MCF 10A (cell line): ENCODE measurements at regions not wholly inside any gene's neighbourhood (a gene's known extent, or its start where the extent isn't known, plus 50 kb on each side); places are given as distances from the start of the nearest gene placed in this dataset.

Source experiments
- BruUV-seq: library from RNA; stranded (reverse); fragments of 400-500 nt; replicated peaks from 2 replicates; lab custom pipeline; 2021; lab: Mats Ljungman, UMichigan
- CTCF ChIA-PET: fragments of 300-600 bp; sonication (Branson Sonifier 250); formaldehyde crosslinking; extraction: SDS; loops from one replicate; lab custom pipeline; 2021; ENCODE audit warnings: antibody characterized with exemption, inconsistent platforms; lab: Yijun Ruan, JAX
- POLR2A ChIA-PET: fragments of 300-600, 350-650 bp; sonication (Branson Sonifier 250); formaldehyde crosslinking; extraction: SDS; loops from one replicate; lab custom pipeline; 2020; ENCODE audit warnings: antibody characterized with exemption, inconsistent platforms; lab: Yijun Ruan, JAX
- DNase-seq: peaks from one replicate; pipeline ENCODE4 v3.0.0-alpha.2; 2018; ENCODE audit not compliant: unreplicated experiment
- H3K27ac Mint-ChIP-seq: one replicate; pipeline ENCODE4 v1.8.0; 2022; ENCODE audit warnings: mild to moderate bottlenecking, low read depth, mixed read lengths; ENCODE audit not compliant: unreplicated experiment
- H3K27me3 Mint-ChIP-seq: one replicate; pipeline ENCODE4 v1.8.0; 2022; ENCODE audit warnings: mixed read lengths; ENCODE audit not compliant: insufficient read depth, unreplicated experiment
- H3K36me3 Mint-ChIP-seq: one replicate; pipeline ENCODE4 v1.8.0; 2022; ENCODE audit warnings: mild to moderate bottlenecking, moderate library complexity, mixed read lengths; ENCODE audit not compliant: insufficient read depth, unreplicated experiment
- H3K4me1 Mint-ChIP-seq: one replicate; pipeline ENCODE4 v1.8.0; 2022; ENCODE audit warnings: mixed read lengths; ENCODE audit not compliant: insufficient read depth, unreplicated experiment
- H3K4me3 Mint-ChIP-seq: one replicate; pipeline ENCODE4 v1.8.0; 2022; ENCODE audit warnings: mild to moderate bottlenecking, moderate library complexity, mixed read lengths; ENCODE audit not compliant: unreplicated experiment
- H3K9me3 Mint-ChIP-seq: one replicate; pipeline ENCODE4 v1.8.0; 2022; ENCODE audit warnings: mixed read lengths; ENCODE audit not compliant: unreplicated experiment
- CTCF ChIP-seq: fragments of 200-600 bp; IDR thresholded peaks from one replicate; pipeline ENCODE4 v1.8.0; 2022; ENCODE audit warnings: antibody characterized with exemption, mild to moderate bottlenecking; ENCODE audit not compliant: unreplicated experiment
- intact Hi-C: fragments of 100-400 bp; cut with micrococcal nuclease; formaldehyde crosslinking; loops from 2 replicates; pipeline ENCODE4 v1.14.1; 2022

- H3K27me3 Mint-ChIP-seq = no peaks in the 10 kb centered on the region
- no peaks in the 10 kb centered on the region for H3K9me3 Mint-ChIP-seq
- no peaks in the 10 kb centered on the region for H3K4me1 Mint-ChIP-seq
- ChIA-PET POLR2A (interaction anchor here (1.4 to 1.8 kb wide), 3 partner anchors 15 to 54 kb away, joined by 3 to 5 read pairs (median 4); no protein-coding TSS in a partner anchor), CTCF (interaction anchor here (0.6 to 1.5 kb wide), 4 partner anchors 22 to 659 kb away, joined by 3 to 4 read pairs (median 3); no protein-coding TSS in a partner anchor)
- intact Hi-C loops = no loop called here
- BruUV-seq = no TSS peak
- no peak for TF ChIP-seq CTCF
- no peak overlapping the region for H3K4me3 Mint-ChIP-seq
- no peak overlapping the region for H3K27ac Mint-ChIP-seq
- H3K36me3 Mint-ChIP-seq = no peaks in the 10 kb centered on the region
- no peak for DNase-seq
Observed at GRCh38 chr1:199720496-199720895, 307.0 kb upstream of the NR5A2 start.

- Mint-ChIP-seq H3K27me3 (no peaks in the 10 kb centered on the region), H3K36me3 (no peaks in the 10 kb centered on the region), H3K4me3 (no peak overlapping the region), H3K27ac (no peak overlapping the region), H3K9me3 (no peaks in the 10 kb centered on the region), H3K4me1 (no peaks in the 10 kb centered on the region)
- CTCF ChIA-PET = interaction anchor here (0.9 to 1.5 kb wide), 5 partner anchors 21 to 789 kb away, joined by 3 to 4 read pairs (median 3); no protein-coding TSS in a partner anchor
- intact Hi-C loops = no loop called here
- TF ChIP-seq CTCF = no peak
- POLR2A ChIA-PET = interaction anchor here (1.4 to 1.8 kb wide), 3 partner anchors 15 to 54 kb away, joined by 3 to 5 read pairs (median 4); no protein-coding TSS in a partner anchor
- no peak for DNase-seq
- no TSS peak for BruUV-seq
Observed at GRCh38 chr1:199721001-199721400, 306.5 kb upstream of the NR5A2 start.

GRCh38 chr1:199723250-199723956 is 304.1 kb upstream of the NR5A2 start:
- H3K9me3 Mint-ChIP-seq = no peaks in the 10 kb centered on the region
- no peaks in the 10 kb centered on the region for H3K27me3 Mint-ChIP-seq
- intact Hi-C loops = no loop called here
- TF ChIP-seq CTCF = no peak
- ChIA-PET POLR2A (interaction anchor here (1.2 kb wide), 1 partner anchor 57 kb away, joined by 4 read pairs; no protein-coding TSS in a partner anchor), CTCF (interaction anchor here (0.6 to 1.5 kb wide), 7 partner anchors 30 to 674 kb away, joined by 3 to 4 read pairs (median 3); no protein-coding TSS in a partner anchor)
- H3K36me3 Mint-ChIP-seq = no peaks in the 10 kb centered on the region
- BruUV-seq = no TSS peak
- no peak overlapping the region for H3K4me3 Mint-ChIP-seq
- DNase-seq = peak; percentile 23
- H3K27ac Mint-ChIP-seq = no peak overlapping the region
- no peaks in the 10 kb centered on the region for H3K4me1 Mint-ChIP-seq

GRCh38 chr1:199724049-199724448 is 303.5 kb upstream of the NR5A2 start:
- POLR2A ChIA-PET = interaction anchor here (1.2 kb wide), 1 partner anchor 57 kb away, joined by 4 read pairs; no protein-coding TSS in a partner anchor

More at GRCh38 chr1:199724049-199724448, 303.5 kb upstream of the NR5A2 start:
- DNase-seq = no peak
- H3K27me3 Mint-ChIP-seq = no peaks in the 10 kb centered on the region
- intact Hi-C loops = no loop called here
- no peak overlapping the region for H3K4me3 Mint-ChIP-seq
- no TSS peak for BruUV-seq
- H3K4me1 Mint-ChIP-seq = no peaks in the 10 kb centered on the region
- H3K36me3 Mint-ChIP-seq = no peaks in the 10 kb centered on the region
- no peaks in the 10 kb centered on the region for H3K9me3 Mint-ChIP-seq
- no peak overlapping the region for H3K27ac Mint-ChIP-seq
- CTCF ChIA-PET = interaction anchor here (0.6 to 1.0 kb wide), 3 partner anchors 30 to 583 kb away, joined by 3 read pairs; no protein-coding TSS in a partner anchor
- no peak for TF ChIP-seq CTCF
